NCI-H2196 treated with DMSO at 0.1 percent for 48 hours (cell line): ENCODE measurements at regions not wholly inside any gene's neighbourhood (a gene's known extent, or its start where the extent isn't known, plus 50 kb on each side); places are given as distances from the start of the nearest gene placed in this dataset.
"Not testable (repeated sequence)": the region's sequence is repeated elsewhere in the genome, so short reads cannot be mapped to it uniquely, and the experiment has no call there.

Experiments
- DNase-seq: peaks from one replicate; lab custom pipeline; 2025; ENCODE audit not compliant: unreplicated experiment; lab: John Stamatoyannopoulos, UW

GRCh38 chr5:3324421-3325101, 271.1 kb upstream of the IRX1 start:
- no peak for DNase-seq

GRCh38 chr5:3323966-3324365, 271.7 kb upstream of the IRX1 start:
- not testable (repeated sequence) for DNase-seq

GRCh38 chr5:3323144-3323543, 272.5 kb upstream of the IRX1 start:
- DNase-seq, result no peak

- no peak for DNase-seq
Observed at GRCh38 chr5:3322642-3323041, 273.0 kb upstream of the IRX1 start.

GRCh38 chr5:3321923-3322322, 273.7 kb upstream of the IRX1 start:
- DNase-seq, result no peak

GRCh38 chr5:3321119-3321760, 274.4 kb upstream of the IRX1 start:
- DNase-seq, result no peak

- DNase-seq, result no peak
Observed at GRCh38 chr5:3320317-3320875, 275.2 kb upstream of the IRX1 start.

GRCh38 chr5:3317051-3317795, 278.4 kb upstream of the IRX1 start:
- DNase-seq, result no peak

GRCh38 chr5:3313569-3313968, 282.1 kb upstream of the IRX1 start:
- no peak for DNase-seq

- DNase-seq, result no peak
Observed at GRCh38 chr5:3312299-3312698, 283.3 kb upstream of the IRX1 start.

- DNase-seq, result no peak
Observed at GRCh38 chr5:3311433-3311832, 284.2 kb upstream of the IRX1 start.

GRCh38 chr5:3310541-3311261, 284.9 kb upstream of the IRX1 start:
- DNase-seq, result no peak

GRCh38 chr5:3309538-3309937, 286.1 kb upstream of the IRX1 start:
- no peak for DNase-seq

GRCh38 chr5:3307982-3308621, 287.5 kb upstream of the IRX1 start:
- DNase-seq, result no peak

- no peak for DNase-seq
Observed at GRCh38 chr5:3305432-3305831, 290.2 kb upstream of the IRX1 start.

- no peak for DNase-seq
Observed at GRCh38 chr5:3304346-3304745, 291.3 kb upstream of the IRX1 start.

GRCh38 chr5:3303777-3304176, 291.9 kb upstream of the IRX1 start:
- DNase-seq, result no peak

- no peak for DNase-seq
Observed at GRCh38 chr5:3302228-3302627, 293.4 kb upstream of the IRX1 start.

GRCh38 chr5:3301306-3301705, 294.3 kb upstream of the IRX1 start:
- DNase-seq, result no peak

GRCh38 chr5:3300726-3301125, 294.9 kb upstream of the IRX1 start:
- DNase-seq, result no peak

- no peak for DNase-seq
Observed at GRCh38 chr5:3299441-3299840, 296.2 kb upstream of the IRX1 start.
